IPS DF 4.7 (cell line): ENCODE measurements at regions not wholly inside any gene's neighbourhood (a gene's known extent, or its start where the extent isn't known, plus 50 kb on each side); places are given as distances from the start of the nearest gene placed in this dataset.

Experiments used
- DNase-seq: peaks from one replicate; pipeline ENCODE4 v3.0.0-alpha.2; 2013; ENCODE audit warnings: low spot score; ENCODE audit errors: extremely low read depth

- DNase-seq, result no peak
These were observed 157.1 kb upstream of the CST7 start for GRCh38 chr20:24791953-24792352.

GRCh38 chr20:24792641-24793495, 156.2 kb upstream of the CST7 start:
- no peak for DNase-seq

- DNase-seq, result no peak
These were observed 153.6 kb upstream of the CST7 start for GRCh38 chr20:24795436-24795835.

GRCh38 chr20:24796236-24796635, 152.8 kb upstream of the CST7 start:
- no peak for DNase-seq

GRCh38 chr20:24797113-24797512, 152.0 kb upstream of the CST7 start:
- DNase-seq, result no peak

- no peak for DNase-seq
These were observed 151.1 kb upstream of the CST7 start for GRCh38 chr20:24797745-24798655.

- no peak for DNase-seq
These were observed 150.0 kb upstream of the CST7 start for GRCh38 chr20:24798930-24799705.

- DNase-seq, result no peak
These were observed 149.0 kb upstream of the CST7 start for GRCh38 chr20:24799971-24800580.

- DNase-seq, result no peak
These were observed 146.7 kb upstream of the CST7 start for GRCh38 chr20:24802286-24802820.

- DNase-seq, result no peak
These were observed 144.4 kb upstream of the CST7 start for GRCh38 chr20:24804481-24805206.

- no peak for DNase-seq
These were observed 143.4 kb upstream of the CST7 start for GRCh38 chr20:24805456-24806238.

GRCh38 chr20:24806705-24807676, 142.1 kb upstream of the CST7 start:
- DNase-seq, result no peak

GRCh38 chr20:24808616-24809015, 140.5 kb upstream of the CST7 start:
- no peak for DNase-seq

- DNase-seq, result no peak
These were observed 139.5 kb upstream of the CST7 start for GRCh38 chr20:24809606-24810005.

GRCh38 chr20:24810676-24811407, 138.2 kb upstream of the CST7 start:
- DNase-seq, result no peak

GRCh38 chr20:24812373-24812772, 136.7 kb upstream of the CST7 start:
- DNase-seq, result no peak

GRCh38 chr20:24813080-24813479, 136.0 kb upstream of the CST7 start:
- DNase-seq, result no peak

- DNase-seq, result no peak
These were observed 135.6 kb upstream of the CST7 start for GRCh38 chr20:24813496-24813895.
